ENCODE measurements at regions not wholly inside any gene's neighbourhood (a gene's known extent, or its start where the extent isn't known, plus 50 kb on each side); places are given as distances from the start of the nearest gene placed in this dataset.

- no peak for DNase-seq
These were observed 198.4 kb downstream of the GALR1 start for GRCh38 chr18:77448046-77448445.

GRCh38 chr18:77455004-77455403 lies 205.4 kb downstream of the GALR1 start:
- DNase-seq = no peak

- DNase-seq = no peak
These were observed 208.0 kb downstream of the GALR1 start for GRCh38 chr18:77457681-77458080.

GRCh38 chr18:77461062-77461688 lies 211.5 kb downstream of the GALR1 start:
- DNase-seq = no peak

GRCh38 chr18:77464917-77465316 lies 215.3 kb downstream of the GALR1 start:
- DNase-seq = no peak

- DNase-seq = no peak
These were observed 217.2 kb downstream of the GALR1 start for GRCh38 chr18:77466890-77467289.

GRCh38 chr18:77469131-77469530 lies 219.5 kb downstream of the GALR1 start:
- no peak for DNase-seq

- no peak for DNase-seq
These were observed 221.1 kb downstream of the GALR1 start for GRCh38 chr18:77470569-77471413.

- DNase-seq = no peak
These were observed 222.9 kb downstream of the GALR1 start for GRCh38 chr18:77472509-77472908.

GRCh38 chr18:77478646-77479442 lies 229.2 kb downstream of the GALR1 start:
- no peak for DNase-seq

- no peak for DNase-seq
These were observed 231.9 kb downstream of the GALR1 start for GRCh38 chr18:77481541-77481940.

GRCh38 chr18:77482190-77483085 lies 232.8 kb downstream of the GALR1 start:
- DNase-seq = no peak

GRCh38 chr18:77486985-77487384 lies 237.3 kb downstream of the GALR1 start:
- no peak for DNase-seq

GRCh38 chr18:77487951-77488740 lies 238.5 kb downstream of the GALR1 start:
- no peak for DNase-seq

GRCh38 chr18:77495079-77495478 lies 245.4 kb downstream of the GALR1 start:
- DNase-seq = no peak

- no peak for DNase-seq
These were observed 246.5 kb downstream of the GALR1 start for GRCh38 chr18:77495982-77496690.

GRCh38 chr18:77501266-77501665 lies 251.6 kb downstream of the GALR1 start:
- DNase-seq = no peak

- no peak for DNase-seq
These were observed 255.9 kb downstream of the GALR1 start for GRCh38 chr18:77505499-77505898.

- DNase-seq = no peak
These were observed 262.5 kb downstream of the GALR1 start for GRCh38 chr18:77512152-77512551.

GRCh38 chr18:77517901-77518300 lies 268.3 kb downstream of the GALR1 start:
- no peak for DNase-seq

- no peak for DNase-seq
These were observed 271.1 kb downstream of the GALR1 start for GRCh38 chr18:77520767-77521166.

All from T-helper 2 cell (primary cell).